ENCODE measurements at regions not wholly inside any gene's neighbourhood (a gene's known extent, or its start where the extent isn't known, plus 50 kb on each side); places are given as distances from the start of the nearest gene placed in this dataset.

- TF ChIP-seq POLR2A (IDR thresholded peaks at IDR 0.05; ENCODE audit: low read depth, low read length) (no peak), TAF1 (IDR thresholded peaks at IDR 0.05; ENCODE audit: borderline replicate concordance, low read depth, low read length) (no peak)
Observed at GRCh38 chr6:11378639-11379038, 146.2 kb upstream of the NEDD9 start.
